ENCODE measurements at regions not wholly inside any gene's neighbourhood (a gene's known extent, or its start where the extent isn't known, plus 50 kb on each side); places are given as distances from the start of the nearest gene placed in this dataset.

GRCh38 chr2:12960671-12961070, 243.9 kb downstream of the TRIB2 start:
- TF ChIP-seq, protein P1, sequence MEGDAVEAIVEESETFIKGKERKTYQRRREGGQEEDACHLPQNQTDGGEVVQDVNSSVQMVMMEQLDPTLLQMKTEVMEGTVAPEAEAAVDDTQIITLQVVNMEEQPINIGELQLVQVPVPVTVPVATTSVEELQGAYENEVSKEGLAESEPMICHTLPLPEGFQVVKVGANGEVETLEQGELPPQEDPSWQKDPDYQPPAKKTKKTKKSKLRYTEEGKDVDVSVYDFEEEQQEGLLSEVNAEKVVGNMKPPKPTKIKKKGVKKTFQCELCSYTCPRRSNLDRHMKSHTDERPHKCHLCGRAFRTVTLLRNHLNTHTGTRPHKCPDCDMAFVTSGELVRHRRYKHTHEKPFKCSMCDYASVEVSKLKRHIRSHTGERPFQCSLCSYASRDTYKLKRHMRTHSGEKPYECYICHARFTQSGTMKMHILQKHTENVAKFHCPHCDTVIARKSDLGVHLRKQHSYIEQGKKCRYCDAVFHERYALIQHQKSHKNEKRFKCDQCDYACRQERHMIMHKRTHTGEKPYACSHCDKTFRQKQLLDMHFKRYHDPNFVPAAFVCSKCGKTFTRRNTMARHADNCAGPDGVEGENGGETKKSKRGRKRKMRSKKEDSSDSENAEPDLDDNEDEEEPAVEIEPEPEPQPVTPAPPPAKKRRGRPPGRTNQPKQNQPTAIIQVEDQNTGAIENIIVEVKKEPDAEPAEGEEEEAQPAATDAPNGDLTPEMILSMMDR (optimal IDR thresholded peaks at IDR 0.05 in 1 of 3, IDR thresholded peaks at IDR 0.05 in 1 of 3, conservative IDR thresholded peaks at IDR 0.05 in 1 of 3; ENCODE audit: extremely low read depth in 1 of 3, insufficient read depth in 2 of 3, low read length in 3 of 3) = no peak
- TF ChIP-seq EZH2 (IDR thresholded peaks at IDR 0.05; ENCODE audit: low read length) = no peak
